PFSK-1 (cell line): ENCODE measurements at regions not wholly inside any gene's neighbourhood (a gene's known extent, or its start where the extent isn't known, plus 50 kb on each side); places are given as distances from the start of the nearest gene placed in this dataset.

Experiments
- FOXP2 ChIP-seq: optimal IDR thresholded peaks from 2 replicates; pipeline ENCODE3; 2011; ENCODE audit warnings: borderline replicate concordance, control low read depth, inconsistent platforms; ENCODE audit not compliant: insufficient read depth; ENCODE audit errors: extremely low read length, extremely low read depth
- POLR2AphosphoS5 ChIP-seq: IDR thresholded peaks from 2 replicates; pipeline ENCODE4 v1.6.1; 2012; ENCODE audit warnings: low read depth, mild to moderate bottlenecking, control low read depth, low read length, moderate library complexity
- SIN3A ChIP-seq: IDR thresholded peaks from 2 replicates; pipeline ENCODE4 v1.6.1; 2012; ENCODE audit warnings: mild to moderate bottlenecking, low read length, moderate library complexity, borderline replicate concordance; ENCODE audit not compliant: insufficient read depth
- TAF1 ChIP-seq: IDR thresholded peaks from 2 replicates; pipeline ENCODE4 v1.6.1; 2012; ENCODE audit warnings: low read length, control low read depth, borderline replicate concordance; ENCODE audit not compliant: insufficient read depth
- TF ChIP-seq, protein P1 (sequence below), 2 experiments: IDR thresholded peaks; 2 replicates each; pipeline versions ENCODE4 v1.6.1 to v1.8.0; 2011 to 2012; ENCODE audit warnings: low read depth in 2 of 2, low read length in 2 of 2, control low read depth in 1 of 2, inconsistent platforms in 1 of 2, mild to moderate bottlenecking in 1 of 2, moderate library complexity in 1 of 2; ENCODE audit not compliant: insufficient read depth in 1 of 2

DNA sequence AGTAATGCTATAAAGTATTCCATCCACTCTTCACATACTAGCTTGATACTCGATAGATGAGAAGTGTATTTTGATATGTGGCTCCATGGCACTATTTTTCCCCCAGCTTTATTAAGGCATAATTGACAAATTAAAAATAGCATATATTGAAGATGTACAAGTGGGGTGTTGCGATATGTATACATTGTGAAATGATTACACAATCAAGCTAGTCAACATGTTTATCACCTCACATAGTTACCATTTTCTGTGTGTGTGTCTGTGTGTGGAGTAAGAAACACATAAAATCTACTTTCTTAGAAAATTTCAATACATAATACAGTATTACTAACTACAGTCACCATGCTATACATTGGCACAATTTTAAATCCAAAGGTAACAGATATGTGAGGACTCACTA, 82.5 kb upstream of the MYT1L start:
- no peak for TF ChIP-seq FOXP2
- TF ChIP-seq, protein P1, sequence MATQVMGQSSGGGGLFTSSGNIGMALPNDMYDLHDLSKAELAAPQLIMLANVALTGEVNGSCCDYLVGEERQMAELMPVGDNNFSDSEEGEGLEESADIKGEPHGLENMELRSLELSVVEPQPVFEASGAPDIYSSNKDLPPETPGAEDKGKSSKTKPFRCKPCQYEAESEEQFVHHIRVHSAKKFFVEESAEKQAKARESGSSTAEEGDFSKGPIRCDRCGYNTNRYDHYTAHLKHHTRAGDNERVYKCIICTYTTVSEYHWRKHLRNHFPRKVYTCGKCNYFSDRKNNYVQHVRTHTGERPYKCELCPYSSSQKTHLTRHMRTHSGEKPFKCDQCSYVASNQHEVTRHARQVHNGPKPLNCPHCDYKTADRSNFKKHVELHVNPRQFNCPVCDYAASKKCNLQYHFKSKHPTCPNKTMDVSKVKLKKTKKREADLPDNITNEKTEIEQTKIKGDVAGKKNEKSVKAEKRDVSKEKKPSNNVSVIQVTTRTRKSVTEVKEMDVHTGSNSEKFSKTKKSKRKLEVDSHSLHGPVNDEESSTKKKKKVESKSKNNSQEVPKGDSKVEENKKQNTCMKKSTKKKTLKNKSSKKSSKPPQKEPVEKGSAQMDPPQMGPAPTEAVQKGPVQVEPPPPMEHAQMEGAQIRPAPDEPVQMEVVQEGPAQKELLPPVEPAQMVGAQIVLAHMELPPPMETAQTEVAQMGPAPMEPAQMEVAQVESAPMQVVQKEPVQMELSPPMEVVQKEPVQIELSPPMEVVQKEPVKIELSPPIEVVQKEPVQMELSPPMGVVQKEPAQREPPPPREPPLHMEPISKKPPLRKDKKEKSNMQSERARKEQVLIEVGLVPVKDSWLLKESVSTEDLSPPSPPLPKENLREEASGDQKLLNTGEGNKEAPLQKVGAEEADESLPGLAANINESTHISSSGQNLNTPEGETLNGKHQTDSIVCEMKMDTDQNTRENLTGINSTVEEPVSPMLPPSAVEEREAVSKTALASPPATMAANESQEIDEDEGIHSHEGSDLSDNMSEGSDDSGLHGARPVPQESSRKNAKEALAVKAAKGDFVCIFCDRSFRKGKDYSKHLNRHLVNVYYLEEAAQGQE (IDR thresholded peaks at IDR 0.05; ENCODE audit: insufficient read depth in 1 of 2, low read depth in 2 of 2, low read length in 2 of 2): no peak
- no peak for TF ChIP-seq SIN3A
- TF ChIP-seq TAF1: no peak
- no peak for TF ChIP-seq POLR2AphosphoS5

DNA sequence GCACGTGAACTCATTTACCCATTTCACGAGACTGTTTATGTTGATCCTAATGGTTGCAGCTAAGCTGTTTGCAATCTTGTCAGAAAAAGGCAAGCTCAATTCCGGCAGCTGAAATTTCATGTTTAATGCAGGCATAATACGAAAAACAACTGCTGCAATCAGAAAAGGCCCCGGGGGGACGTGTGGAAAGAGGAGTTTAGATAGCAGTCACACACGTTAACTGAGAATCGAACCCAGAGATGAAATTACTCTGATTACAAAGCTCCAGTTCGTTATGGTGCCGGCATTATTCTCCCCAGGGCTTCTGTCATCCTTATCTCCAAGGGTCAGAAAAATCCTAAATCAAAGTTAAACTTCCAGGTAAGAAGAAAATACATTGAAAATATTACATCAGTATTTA, 79.9 kb upstream of the MYT1L start:
- TF ChIP-seq, protein P1 (IDR thresholded peaks at IDR 0.05; ENCODE audit: insufficient read depth in 1 of 2, low read depth in 2 of 2, low read length in 2 of 2): no peak
- no peak for TF ChIP-seq TAF1
- TF ChIP-seq SIN3A: no peak
- TF ChIP-seq FOXP2: no peak
- no peak for TF ChIP-seq POLR2AphosphoS5

DNA sequence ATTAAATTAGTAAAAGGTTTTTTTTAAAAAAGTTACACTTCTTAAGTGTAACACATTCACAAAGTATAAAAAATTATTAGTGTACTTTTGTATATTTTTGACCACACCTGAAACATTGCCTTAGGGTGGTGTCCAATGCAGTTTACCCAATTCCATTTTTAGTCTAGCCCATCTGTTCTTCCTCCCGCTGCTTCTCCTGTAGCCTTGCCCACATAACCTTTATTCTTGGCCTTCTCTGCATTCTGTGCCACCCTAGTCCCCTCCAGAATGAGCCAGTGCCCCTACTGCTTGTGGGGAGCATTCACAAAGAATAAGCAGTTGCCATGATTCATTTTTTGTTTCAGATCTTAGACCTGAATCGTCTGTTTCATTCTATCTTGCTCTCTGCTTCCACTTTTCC, 78.4 kb upstream of the MYT1L start:
- TF ChIP-seq TAF1: no peak
- TF ChIP-seq POLR2AphosphoS5: no peak
- TF ChIP-seq, protein P1 (IDR thresholded peaks at IDR 0.05; ENCODE audit: insufficient read depth in 1 of 2, low read depth in 2 of 2, low read length in 2 of 2): no peak
- no peak for TF ChIP-seq FOXP2
- no peak for TF ChIP-seq SIN3A

DNA sequence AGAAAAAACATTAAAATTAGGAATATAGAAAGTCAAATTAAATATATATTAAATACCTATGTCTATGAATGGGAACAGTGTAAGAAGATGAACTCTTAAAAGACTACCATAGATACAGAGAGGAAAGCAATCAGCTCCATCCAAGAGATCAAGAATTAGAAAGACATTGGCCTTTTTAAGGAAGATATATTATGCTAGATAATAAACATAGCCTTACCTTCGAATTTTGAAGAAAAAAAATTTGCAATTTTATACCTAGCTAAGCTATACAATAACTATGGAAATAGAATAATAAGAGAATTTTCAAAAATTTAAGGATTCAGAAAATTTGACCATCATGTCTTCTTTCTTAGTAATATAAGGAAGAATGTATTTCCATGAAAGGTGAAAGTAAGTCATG, 74.7 kb upstream of the MYT1L start:
- no peak for TF ChIP-seq SIN3A
- no peak for TF ChIP-seq POLR2AphosphoS5
- TF ChIP-seq TAF1: no peak

DNA sequence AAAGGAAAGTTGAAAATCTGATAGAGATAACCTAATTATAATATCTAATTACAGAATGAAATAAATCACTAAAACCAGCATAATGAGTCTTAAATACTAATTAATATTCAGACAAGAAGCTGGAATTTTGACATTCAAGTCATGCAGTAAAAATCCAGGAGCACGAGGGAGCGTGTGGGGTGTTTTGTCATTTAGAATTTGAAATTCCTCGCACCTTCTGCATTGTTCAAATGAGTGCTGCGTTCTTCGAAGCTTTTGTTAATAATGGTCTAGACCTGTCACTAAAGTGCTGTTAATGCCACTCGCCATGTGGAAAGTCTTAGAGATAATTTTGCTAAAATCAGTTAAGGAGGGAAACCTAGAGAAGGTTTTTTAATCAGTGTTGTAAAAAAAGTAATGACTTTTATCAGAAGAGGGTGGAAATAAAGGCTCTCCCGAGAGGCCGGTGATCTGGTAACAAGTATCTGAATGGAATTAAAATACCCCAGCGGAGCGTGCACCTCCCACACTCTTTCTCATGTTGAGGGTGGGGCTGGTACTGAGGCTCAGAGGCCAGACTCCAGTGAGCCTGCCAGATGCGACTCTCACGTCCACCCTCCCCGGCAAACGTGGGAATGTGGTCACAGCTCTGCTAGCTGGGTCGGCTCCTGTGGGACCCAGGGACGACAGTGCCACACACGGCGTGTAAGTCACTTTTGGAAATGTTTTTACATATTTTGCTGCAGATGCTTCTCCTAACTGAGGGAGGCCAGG, 69.4 kb upstream of the MYT1L start:
- TF ChIP-seq SIN3A: no peak
- TF ChIP-seq POLR2AphosphoS5: no peak
- TF ChIP-seq TAF1: no peak
- TF ChIP-seq, protein P1 (IDR thresholded peaks at IDR 0.05; ENCODE audit: insufficient read depth in 1 of 2, low read depth in 2 of 2, low read length in 2 of 2): no peak
- TF ChIP-seq FOXP2: no peak
